Neural progenitor cell (in vitro differentiated cells): ENCODE measurements at regions not wholly inside any gene's neighbourhood (a gene's known extent, or its start where the extent isn't known, plus 50 kb on each side); places are given as distances from the start of the nearest gene placed in this dataset.

Experiments used
- DNase-seq: peaks from one replicate; pipeline ENCODE4 v3.0.0-alpha.2; 2016; ENCODE audit warnings: low spot score
- H2AFZ ChIP-seq: fragments of 200-600 bp; sonication (generic); replicated peaks from 2 replicates; pipeline ENCODE4 v1.6.1; 2016; ENCODE audit warnings: antibody characterized with exemption
- H3F3A ChIP-seq: fragments of 200-600 bp; sonication (generic); 2 replicates; pipeline ENCODE4 v1.6.1; 2016; ENCODE audit warnings: antibody characterized with exemption, low read depth
- H3K27ac ChIP-seq: fragments of 200-600 bp; sonication (generic); 2 replicates; pipeline ENCODE4 v1.5.1; 2016; ENCODE audit warnings: mild to moderate bottlenecking
- H3K27me3 ChIP-seq: fragments of 200-600 bp; sonication (generic); 2 replicates; pipeline ENCODE4 v1.6.1; 2016; ENCODE audit warnings: mild to moderate bottlenecking, moderate library complexity
- H3K36me3 ChIP-seq: fragments of 200-600 bp; sonication (generic); 2 replicates; pipeline ENCODE4 v1.5.1; 2016
- H3K4me1 ChIP-seq: fragments of 200-600 bp; sonication (generic); 2 replicates; pipeline ENCODE4 v1.6.1; 2016; ENCODE audit warnings: mixed run types
- H3K4me2 ChIP-seq: fragments of 200-600 bp; sonication (generic); 2 replicates; pipeline ENCODE4 v1.6.1; 2016
- H3K4me3 ChIP-seq: fragments of 200-600 bp; sonication (generic); 2 replicates; pipeline ENCODE4 v1.5.1; 2016
- H3K79me2 ChIP-seq: fragments of 200-600 bp; sonication (generic); 2 replicates; pipeline ENCODE4 v1.6.1; 2016; ENCODE audit warnings: low read depth
- H3K9ac ChIP-seq: fragments of 200-600 bp; sonication (generic); 2 replicates; pipeline ENCODE4 v1.6.1; 2016
- H3K9me3 ChIP-seq: fragments of 200-600 bp; sonication (generic); 2 replicates; pipeline ENCODE4 v1.5.1; 2016; ENCODE audit warnings: low read depth
- H4K20me1 ChIP-seq: fragments of 200-600 bp; sonication (generic); 2 replicates; pipeline ENCODE4 v1.6.1; 2016; ENCODE audit warnings: low read depth
- H3K27ac Mint-ChIP-seq: 3 replicates; pipeline ENCODE4 v1.8.0; 2021; ENCODE audit warnings: mixed read lengths
- H3K27me3 Mint-ChIP-seq: 2 replicates; pipeline ENCODE4 v1.8.0; 2022; ENCODE audit warnings: low read depth, mild to moderate bottlenecking, inconsistent platforms, moderate library complexity, mixed read lengths; ENCODE audit not compliant: insufficient read depth
- H3K36me3 Mint-ChIP-seq: 3 replicates; pipeline ENCODE4 v1.8.0; 2021; ENCODE audit warnings: mixed read lengths
- H3K4me1 Mint-ChIP-seq: 3 replicates; pipeline ENCODE4 v1.8.0; 2021; ENCODE audit warnings: mixed read lengths
- H3K4me3 Mint-ChIP-seq: 3 replicates; pipeline ENCODE4 v1.8.0; 2021; ENCODE audit warnings: mild to moderate bottlenecking, moderate library complexity, mixed read lengths
- H3K9me3 Mint-ChIP-seq: 3 replicates; pipeline ENCODE4 v1.8.0; 2020; ENCODE audit warnings: mixed read lengths
- EZH2 ChIP-seq: fragments of 200-600 bp; sonication (generic); IDR thresholded peaks from 2 replicates; pipeline ENCODE4 v1.6.1; 2017; ENCODE audit warnings: antibody characterized with exemption, mild to moderate bottlenecking, moderate library complexity
- EZH2phosphoT487 ChIP-seq: fragments of 200-600 bp; sonication (generic); IDR thresholded peaks from 2 replicates; pipeline ENCODE4 v1.6.1; 2017; ENCODE audit warnings: antibody characterized with exemption
- TF ChIP-seq, protein P1 (sequence below): fragments of 200-600 bp; sonication (generic); IDR thresholded peaks from 2 replicates; pipeline ENCODE4 v1.5.1; 2017; ENCODE audit warnings: antibody characterized with exemption, mild to moderate bottlenecking

DNA sequence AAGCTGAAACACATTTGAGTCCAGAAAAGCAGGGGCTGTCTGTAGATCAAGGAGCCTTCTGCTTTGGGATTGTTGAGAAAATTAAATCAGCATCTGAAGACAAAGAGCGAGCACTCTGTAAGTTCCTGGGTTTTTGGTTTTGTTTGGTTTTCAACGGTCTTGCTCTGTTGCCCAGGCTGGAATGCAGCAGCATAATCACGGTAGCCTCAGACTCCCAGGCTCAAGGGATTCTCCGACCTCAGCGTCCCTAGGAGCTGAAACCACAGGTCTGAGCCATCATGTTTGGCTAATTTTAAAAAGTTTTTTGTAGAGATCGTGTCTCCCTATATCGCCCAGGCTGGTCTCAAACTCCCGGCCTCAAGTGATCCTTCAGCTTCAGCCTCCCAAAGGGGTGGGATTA, 266.5 kb upstream of the ADAMTS16 start:
- Histone ChIP-seq H3K36me3 (no peaks in the 10 kb centered on the region), H2AFZ (no peak overlapping the region), H3K79me2 (no peaks in the 10 kb centered on the region), H3K4me1 (no peaks in the 10 kb centered on the region), H3K4me2 (no peak overlapping the region), H3F3A (no peaks in the 10 kb centered on the region), H3K9me3 (peaks cover 4% of the 10 kb centered on the region), H3K9ac (no peak overlapping the region), H3K27ac (no peak overlapping the region), H3K27me3 (no peaks in the 10 kb centered on the region), H3K4me3 (no peak overlapping the region), H4K20me1 (no peaks in the 10 kb centered on the region)
- Mint-ChIP-seq H3K27me3 (peaks cover 7% of the 10 kb centered on the region), H3K4me1 (peaks cover 31% of the 10 kb centered on the region), H3K4me3 (no peak overlapping the region), H3K9me3 (no peaks in the 10 kb centered on the region), H3K27ac (no peak overlapping the region), H3K36me3 (no peaks in the 10 kb centered on the region)
- DNase-seq = no peak
- TF ChIP-seq EZH2phosphoT487 (no peak), EZH2 (no peak)
- TF ChIP-seq, protein P1, sequence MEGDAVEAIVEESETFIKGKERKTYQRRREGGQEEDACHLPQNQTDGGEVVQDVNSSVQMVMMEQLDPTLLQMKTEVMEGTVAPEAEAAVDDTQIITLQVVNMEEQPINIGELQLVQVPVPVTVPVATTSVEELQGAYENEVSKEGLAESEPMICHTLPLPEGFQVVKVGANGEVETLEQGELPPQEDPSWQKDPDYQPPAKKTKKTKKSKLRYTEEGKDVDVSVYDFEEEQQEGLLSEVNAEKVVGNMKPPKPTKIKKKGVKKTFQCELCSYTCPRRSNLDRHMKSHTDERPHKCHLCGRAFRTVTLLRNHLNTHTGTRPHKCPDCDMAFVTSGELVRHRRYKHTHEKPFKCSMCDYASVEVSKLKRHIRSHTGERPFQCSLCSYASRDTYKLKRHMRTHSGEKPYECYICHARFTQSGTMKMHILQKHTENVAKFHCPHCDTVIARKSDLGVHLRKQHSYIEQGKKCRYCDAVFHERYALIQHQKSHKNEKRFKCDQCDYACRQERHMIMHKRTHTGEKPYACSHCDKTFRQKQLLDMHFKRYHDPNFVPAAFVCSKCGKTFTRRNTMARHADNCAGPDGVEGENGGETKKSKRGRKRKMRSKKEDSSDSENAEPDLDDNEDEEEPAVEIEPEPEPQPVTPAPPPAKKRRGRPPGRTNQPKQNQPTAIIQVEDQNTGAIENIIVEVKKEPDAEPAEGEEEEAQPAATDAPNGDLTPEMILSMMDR = no peak

DNA sequence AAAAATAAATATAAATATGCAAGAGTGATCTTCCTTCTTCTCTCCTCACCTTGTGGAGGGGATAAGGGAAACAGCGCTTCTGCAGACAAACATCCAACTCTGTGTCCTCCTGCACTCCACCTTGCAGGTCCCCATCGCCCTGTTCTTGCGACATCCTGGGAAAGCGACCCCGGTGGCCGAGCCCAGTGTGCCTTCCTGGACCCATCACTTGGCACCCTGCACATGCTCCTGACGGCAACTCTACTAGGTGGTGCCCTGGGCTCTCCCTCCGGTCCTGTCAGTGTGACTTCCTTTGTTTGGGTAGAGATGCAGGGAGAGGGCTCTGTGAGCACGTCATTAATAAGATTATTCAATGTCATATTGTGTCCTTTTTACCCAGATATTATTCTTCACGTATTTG, 266.0 kb upstream of the ADAMTS16 start:
- TF ChIP-seq, protein P1 = no peak
- TF ChIP-seq EZH2 (no peak), EZH2phosphoT487 (no peak)
- Mint-ChIP-seq H3K27me3 (peaks cover 7% of the 10 kb centered on the region), H3K9me3 (no peaks in the 10 kb centered on the region)

DNA sequence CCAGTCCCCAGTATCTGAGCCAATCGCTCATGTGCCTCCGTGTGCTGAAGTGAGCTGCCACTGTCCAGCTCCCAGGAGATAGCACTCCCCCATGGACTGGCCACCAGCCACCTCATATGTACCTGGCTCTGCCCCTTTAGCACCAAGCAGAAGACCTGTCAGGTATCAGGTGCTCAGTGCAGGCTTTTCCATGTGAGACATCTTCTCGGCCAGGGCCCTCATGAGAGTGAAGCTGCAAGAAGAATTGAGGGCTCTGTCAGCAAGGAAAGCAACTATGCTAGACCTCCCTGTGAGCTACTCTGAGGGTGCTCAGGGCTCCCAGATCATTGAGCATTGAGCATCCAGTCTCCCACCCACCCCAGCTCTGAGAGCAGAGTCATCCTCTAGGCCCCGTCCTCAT, 264.2 kb upstream of the ADAMTS16 start:
- no peaks in the 10 kb centered on the region for H3K4me1 ChIP-seq
- H3F3A ChIP-seq = no peaks in the 10 kb centered on the region
- no peaks in the 10 kb centered on the region for H3K27me3 ChIP-seq
- no peaks in the 10 kb centered on the region for H3K79me2 ChIP-seq
- H3K27me3 Mint-ChIP-seq = peaks cover 9% of the 10 kb centered on the region
- H3K9me3 Mint-ChIP-seq = no peaks in the 10 kb centered on the region
- DNase-seq = no peak
- no peak overlapping the region for H3K9ac ChIP-seq
- H3K36me3 Mint-ChIP-seq = no peaks in the 10 kb centered on the region
- H3K4me3 Mint-ChIP-seq = no peak overlapping the region
- H3K27ac ChIP-seq = no peak overlapping the region
- H3K4me1 Mint-ChIP-seq = peaks cover 34% of the 10 kb centered on the region
- TF ChIP-seq EZH2 = no peak
- peak overlapping the region; percentile 42 for H3K27ac Mint-ChIP-seq
- H2AFZ ChIP-seq = no peak overlapping the region
- H3K36me3 ChIP-seq = no peaks in the 10 kb centered on the region
- no peaks in the 10 kb centered on the region for H4K20me1 ChIP-seq
- no peak overlapping the region for H3K4me3 ChIP-seq
- no peaks in the 10 kb centered on the region for H3K9me3 ChIP-seq
- H3K4me2 ChIP-seq = no peak overlapping the region

More for the DNA sequence above, 266.0 kb upstream of the ADAMTS16 start:
- H3K4me3 Mint-ChIP-seq = no peak overlapping the region
- H3K9me3 ChIP-seq = no peaks in the 10 kb centered on the region
- no peak overlapping the region for H3K9ac ChIP-seq
- H3K79me2 ChIP-seq = no peaks in the 10 kb centered on the region
- H3K27ac Mint-ChIP-seq = no peak overlapping the region
- no peak overlapping the region for H2AFZ ChIP-seq
- H4K20me1 ChIP-seq = no peaks in the 10 kb centered on the region
- no peak for DNase-seq
- no peaks in the 10 kb centered on the region for H3K36me3 Mint-ChIP-seq
- peaks cover 32% of the 10 kb centered on the region for H3K4me1 Mint-ChIP-seq
- no peak overlapping the region for H3K27ac ChIP-seq
- H3K4me2 ChIP-seq = no peak overlapping the region
- no peaks in the 10 kb centered on the region for H3K27me3 ChIP-seq
- no peaks in the 10 kb centered on the region for H3K4me1 ChIP-seq
- H3F3A ChIP-seq = no peaks in the 10 kb centered on the region
- no peaks in the 10 kb centered on the region for H3K36me3 ChIP-seq
- no peak overlapping the region for H3K4me3 ChIP-seq

DNA sequence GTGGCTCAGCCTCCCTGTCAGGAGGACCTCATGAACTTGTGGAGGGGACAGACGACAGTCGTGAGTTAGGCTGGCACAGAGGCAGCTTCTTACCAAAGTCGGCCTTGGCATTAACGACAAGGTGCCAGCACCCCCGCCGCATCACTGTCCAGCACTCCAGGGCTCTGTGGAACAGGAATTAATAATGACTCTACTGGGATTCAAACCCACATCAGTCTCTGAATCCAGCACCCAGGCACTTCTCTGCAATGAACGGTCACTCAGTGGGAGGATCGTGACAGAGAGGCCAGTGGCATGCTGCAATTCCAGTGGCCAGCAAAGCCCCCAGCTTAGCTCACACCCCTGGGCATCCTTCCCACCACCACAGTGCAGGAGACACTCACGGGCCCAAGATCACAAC, 263.3 kb upstream of the ADAMTS16 start:
- Histone ChIP-seq H3K4me1 (no peaks in the 10 kb centered on the region), H3K4me3 (no peak overlapping the region), H3K27ac (no peak overlapping the region), H2AFZ (no peak overlapping the region), H3F3A (no peaks in the 10 kb centered on the region), H3K36me3 (no peaks in the 10 kb centered on the region), H3K4me2 (no peak overlapping the region), H3K79me2 (no peaks in the 10 kb centered on the region), H4K20me1 (no peaks in the 10 kb centered on the region), H3K9me3 (no peaks in the 10 kb centered on the region), H3K27me3 (no peaks in the 10 kb centered on the region), H3K9ac (no peak overlapping the region)
- Mint-ChIP-seq H3K27ac (peak overlapping the region; percentile 82), H3K36me3 (no peaks in the 10 kb centered on the region), H3K9me3 (no peaks in the 10 kb centered on the region), H3K4me1 (peaks cover 34% of the 10 kb centered on the region), H3K27me3 (peaks cover 11% of the 10 kb centered on the region), H3K4me3 (peak overlapping the region; percentile 67)
- TF ChIP-seq EZH2 = no peak
- TF ChIP-seq, protein P1 = no peak
- TF ChIP-seq EZH2phosphoT487 = no peak
- no peak for DNase-seq
